ENCODE measurements at regions not wholly inside any gene's neighbourhood (a gene's known extent, or its start where the extent isn't known, plus 50 kb on each side); places are given as distances from the start of the nearest gene placed in this dataset.

DNA sequence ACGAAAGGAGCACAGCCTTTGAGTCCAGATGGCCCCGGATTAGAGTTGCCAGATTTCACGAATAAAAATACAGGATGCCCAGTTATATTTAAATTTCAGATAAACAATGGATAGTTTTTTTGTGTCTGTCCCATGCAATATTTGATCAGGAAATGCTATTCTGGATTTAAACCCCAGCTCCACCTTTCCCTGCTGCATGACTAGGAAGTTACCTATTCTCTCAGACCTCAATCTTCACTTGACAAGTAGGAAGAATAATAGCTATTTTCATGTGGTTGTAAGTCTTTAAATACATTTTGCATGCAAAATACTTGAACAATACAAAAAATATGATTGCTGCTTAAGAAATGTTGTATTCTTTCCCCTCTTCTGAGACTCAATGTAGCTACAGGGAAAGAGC is 125.3 kb upstream of the P2RY1 start:
- TF ChIP-seq CTCF (IDR thresholded peaks at IDR 0.05): no peak
- Histone ChIP-seq H3K9me3 (no peaks in the 10 kb centered on the region), H3K36me3 (no peaks in the 10 kb centered on the region), H3K27ac (no peak overlapping the region), H3K4me1 (no peaks in the 10 kb centered on the region), H3K4me3 (no peak overlapping the region), H3K27me3 (no peaks in the 10 kb centered on the region)
- WGBS, 2 donors: 82 to 87% methylated on average over 3 of the region's 3 CpGs
- FAIRE-seq: no peak
- DNase-seq: no peak
- intact Hi-C loops (cut with DNase I): no loop called here
- no peak for ATAC-seq

DNA sequence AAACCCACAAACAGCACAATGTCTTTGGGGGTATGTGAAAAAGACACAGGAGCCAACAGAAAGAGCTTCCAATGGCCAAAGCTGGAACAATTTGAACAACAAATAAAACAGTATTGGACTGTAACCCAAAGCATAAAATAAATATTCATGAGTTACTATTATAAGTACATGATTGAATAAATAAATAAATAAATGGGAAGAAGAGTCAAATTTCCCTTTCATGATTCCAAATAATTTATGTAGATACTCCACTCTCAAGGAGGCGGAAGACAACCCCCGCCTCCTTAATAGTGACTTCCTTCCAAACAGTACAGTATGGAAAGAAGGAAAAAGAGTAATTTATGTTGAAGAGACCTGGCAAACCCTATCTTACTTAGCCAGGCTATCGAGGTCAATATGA is 124.4 kb upstream of the P2RY1 start:
- Histone ChIP-seq H3K27me3 (no peaks in the 10 kb centered on the region), H3K9me3 (no peaks in the 10 kb centered on the region), H3K4me3 (no peak overlapping the region), H3K27ac (no peak overlapping the region), H3K36me3 (no peaks in the 10 kb centered on the region), H3K4me1 (no peaks in the 10 kb centered on the region)
- intact Hi-C loops (cut with DNase I): no loop called here
- WGBS, 2 donors: 74 to 92% methylated on average over 3 of the region's 3 CpGs
- ATAC-seq (no peak), FAIRE-seq (no peak), DNase-seq (no peak)
- TF ChIP-seq CTCF (IDR thresholded peaks at IDR 0.05): no peak

DNA sequence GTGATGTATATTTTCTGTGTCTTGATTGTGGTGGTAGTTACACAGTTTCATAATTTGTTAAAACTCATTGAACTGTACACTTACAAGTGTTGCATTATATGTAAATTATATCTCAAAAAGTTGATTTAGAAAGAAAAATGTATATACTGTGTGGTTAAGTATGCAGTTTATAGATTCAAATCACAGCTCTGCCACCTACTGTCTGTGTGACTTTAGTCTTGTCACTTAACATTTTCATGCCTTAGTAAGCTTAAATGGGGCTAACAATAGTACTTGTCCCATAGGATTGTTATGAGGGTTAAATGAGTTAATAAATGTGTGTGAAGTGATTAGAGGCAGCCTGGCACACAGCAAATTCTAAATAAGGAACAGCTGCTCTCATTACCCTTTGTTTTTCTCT is 120.9 kb upstream of the P2RY1 start:
- TF ChIP-seq CTCF (IDR thresholded peaks at IDR 0.05): no peak
- H3K4me3 ChIP-seq: no peak overlapping the region
- DNase-seq: no peak
- intact Hi-C loops (cut with DNase I): no loop called here
- no peaks in the 10 kb centered on the region for H3K36me3 ChIP-seq
- H3K27me3 ChIP-seq: no peaks in the 10 kb centered on the region
- no peak for FAIRE-seq
- H3K4me1 ChIP-seq: no peaks in the 10 kb centered on the region
- H3K27ac ChIP-seq: no peak overlapping the region
- ATAC-seq: no peak
- H3K9me3 ChIP-seq: no peaks in the 10 kb centered on the region

DNA sequence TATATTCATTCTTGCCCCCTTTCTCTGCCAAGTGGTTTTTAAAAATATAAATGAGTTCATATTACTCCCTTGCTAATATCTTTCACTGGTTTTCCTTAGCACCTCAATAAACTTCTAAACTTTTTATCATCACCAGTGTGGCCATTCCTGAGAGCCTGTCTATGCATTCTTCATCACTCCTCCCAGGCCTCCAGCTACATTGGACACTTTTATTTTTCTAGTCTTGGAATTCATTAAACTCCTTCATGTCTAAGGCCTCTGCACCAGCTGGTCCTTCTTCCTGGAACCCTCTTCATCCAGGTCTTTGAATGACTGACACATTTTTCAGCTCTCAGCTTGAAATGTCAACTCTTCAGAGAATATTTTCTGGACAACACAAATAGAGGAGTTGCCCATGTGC is 120.4 kb upstream of the P2RY1 start:
- intact Hi-C loops (cut with DNase I): no loop called here
- Histone ChIP-seq H3K36me3 (no peaks in the 10 kb centered on the region), H3K27me3 (no peaks in the 10 kb centered on the region), H3K4me3 (no peak overlapping the region), H3K27ac (no peak overlapping the region), H3K9me3 (no peaks in the 10 kb centered on the region), H3K4me1 (no peaks in the 10 kb centered on the region)
- DNase-seq (no peak), ATAC-seq (no peak), FAIRE-seq (no peak)
- TF ChIP-seq CTCF (IDR thresholded peaks at IDR 0.05): no peak

- Histone ChIP-seq H3K4me3 (no peak overlapping the region), H3K27ac (no peak overlapping the region), H3K9me3 (no peaks in the 10 kb centered on the region), H3K36me3 (no peaks in the 10 kb centered on the region), H3K27me3 (no peaks in the 10 kb centered on the region), H3K4me1 (no peaks in the 10 kb centered on the region)
- no peak for FAIRE-seq
- ATAC-seq: no peak
- no peak for TF ChIP-seq CTCF (IDR thresholded peaks at IDR 0.05)
- intact Hi-C loops (cut with DNase I): no loop called here
- DNase-seq: no peak
- WGBS, 2 donors: 63 to 77% methylated on average over 3 of the region's 3 CpGs
Measured at GRCh38 chr3:152717252-152717651, 117.7 kb upstream of the P2RY1 start.
